ENCODE measurements at regions not wholly inside any gene's neighbourhood (a gene's known extent, or its start where the extent isn't known, plus 50 kb on each side); places are given as distances from the start of the nearest gene placed in this dataset.
"Not testable (repeated sequence)": the region's sequence is repeated elsewhere in the genome, so short reads cannot be mapped to it uniquely, and the experiment has no call there.

- DNase-seq = no peak
Observed at GRCh38 chrX:9349572-9350494, 115.0 kb upstream of the TBL1X start.

- peak; percentile 33 for DNase-seq
Observed at GRCh38 chrX:9351126-9351525, 113.7 kb upstream of the TBL1X start.

- no peak for DNase-seq
Observed at GRCh38 chrX:9352243-9352642, 112.6 kb upstream of the TBL1X start.

DNA sequence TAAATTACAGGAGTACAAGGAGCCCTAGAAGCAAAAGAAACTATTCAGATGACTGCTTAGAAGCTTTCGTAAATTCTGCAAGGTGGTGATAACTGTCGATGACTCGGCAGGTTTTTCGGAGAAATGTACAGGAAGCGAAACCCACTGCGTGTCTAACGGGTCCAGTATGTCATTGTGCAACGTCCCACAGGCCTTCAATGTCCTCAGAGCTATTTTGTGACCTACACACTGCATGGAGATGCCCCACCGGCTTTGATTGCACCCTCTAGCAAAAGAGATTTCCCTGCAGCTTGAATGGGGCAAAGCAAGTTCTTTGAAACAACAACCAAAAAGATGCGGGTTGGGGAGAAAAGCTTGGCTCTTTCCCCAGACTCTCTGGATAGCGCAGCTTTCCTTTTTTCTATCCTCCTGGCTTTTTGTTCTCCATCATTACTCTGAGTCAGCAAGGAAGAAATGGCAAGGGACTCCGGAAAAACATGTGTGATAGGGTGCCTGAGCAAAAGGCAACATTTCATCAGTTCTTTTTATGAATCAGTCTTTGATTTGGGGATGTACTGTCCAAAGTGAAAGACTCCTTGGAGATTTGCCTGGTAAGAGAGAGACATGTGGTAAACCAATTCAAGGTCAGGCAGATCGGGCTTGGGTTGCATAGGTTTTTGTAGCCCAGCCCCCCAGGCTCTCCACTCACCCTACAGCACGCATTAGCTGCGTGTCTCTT, 112.0 kb upstream of the TBL1X start:
- DNase-seq = peak; percentile 63

GRCh38 chrX:9354918-9355317, 109.9 kb upstream of the TBL1X start:
- DNase-seq = no peak

GRCh38 chrX:9355739-9356138, 109.1 kb upstream of the TBL1X start:
- DNase-seq = peak; percentile 36

GRCh38 chrX:9356846-9357245, 108.0 kb upstream of the TBL1X start:
- DNase-seq = no peak

DNA sequence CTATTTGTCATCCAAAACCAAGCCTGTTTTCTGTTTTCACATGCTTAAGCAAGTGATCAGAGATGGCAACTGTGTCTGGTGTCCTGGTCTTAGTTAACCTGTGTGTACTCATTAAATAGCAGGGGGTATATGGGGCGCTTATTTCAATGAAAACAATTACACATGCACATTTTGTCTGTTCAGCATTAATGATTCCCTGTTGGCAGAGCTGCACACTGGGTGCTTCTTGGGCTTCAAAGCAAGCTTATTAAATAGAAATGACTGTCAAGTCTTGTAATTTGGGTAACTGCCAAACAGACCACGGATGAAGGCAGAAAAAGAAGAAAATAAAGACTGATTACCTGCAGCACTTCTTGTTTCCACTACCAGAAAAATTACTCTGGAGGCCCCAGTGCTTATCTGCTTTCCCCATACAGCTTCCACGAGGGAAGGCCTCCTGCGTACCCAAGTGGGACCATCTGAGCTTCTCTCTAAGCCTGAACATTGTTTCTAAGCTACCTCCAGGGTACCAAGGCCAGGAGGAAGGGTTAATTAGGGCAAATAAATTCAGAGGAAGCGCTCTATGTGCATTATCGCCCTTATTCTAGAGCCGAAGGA, 107.2 kb upstream of the TBL1X start:
- DNase-seq = no peak

DNA sequence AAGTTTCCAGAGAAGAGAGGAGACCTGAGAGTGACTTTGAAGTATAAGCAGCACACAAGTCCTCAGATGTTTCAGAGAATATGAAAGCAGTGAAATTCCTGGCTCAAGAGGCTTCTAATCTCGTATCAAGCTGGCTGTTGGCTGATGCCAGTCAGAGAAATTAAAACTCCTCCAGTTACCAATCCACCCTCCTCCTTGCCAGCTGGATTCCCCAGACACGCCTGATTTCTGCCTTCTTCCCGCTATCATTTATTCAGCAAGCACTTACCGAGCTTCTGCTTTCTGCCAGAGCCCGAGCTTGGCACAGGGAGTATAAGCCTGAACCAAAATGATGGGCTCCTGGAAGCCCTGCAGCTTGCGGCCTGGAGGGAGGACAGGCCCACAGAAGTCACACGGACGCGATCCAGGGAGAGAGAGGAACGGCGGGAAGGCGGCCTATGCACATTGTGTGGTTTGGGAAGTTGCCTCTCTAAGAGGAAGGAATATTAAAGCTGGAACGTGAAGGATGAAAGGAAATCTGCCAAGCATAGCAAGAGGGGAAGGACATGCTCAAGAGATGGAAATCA, 102.4 kb upstream of the TBL1X start:
- DNase-seq = no peak

DNA sequence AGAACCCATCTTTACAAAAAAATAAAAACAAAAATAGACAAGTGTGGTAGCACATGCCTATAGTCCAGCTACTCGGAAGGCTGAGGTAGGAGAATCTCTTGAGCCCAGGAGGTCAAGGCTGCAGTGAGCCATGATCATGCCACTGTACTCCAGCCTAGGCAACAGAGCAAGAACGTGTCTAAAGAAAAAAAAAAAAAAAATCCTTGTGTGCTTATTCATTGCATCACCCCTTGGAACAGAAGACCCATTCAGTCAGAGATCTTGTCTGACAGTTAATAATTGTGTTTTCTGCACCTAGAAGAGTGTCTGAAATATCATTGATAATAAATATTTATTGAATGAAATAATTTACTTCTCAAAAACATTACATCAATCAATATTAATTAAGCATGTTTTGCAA, 97.4 kb upstream of the TBL1X start:
- no peak for DNase-seq

- DNase-seq = no peak
Observed at GRCh38 chrX:9368262-9368661, 96.6 kb upstream of the TBL1X start.

DNA sequence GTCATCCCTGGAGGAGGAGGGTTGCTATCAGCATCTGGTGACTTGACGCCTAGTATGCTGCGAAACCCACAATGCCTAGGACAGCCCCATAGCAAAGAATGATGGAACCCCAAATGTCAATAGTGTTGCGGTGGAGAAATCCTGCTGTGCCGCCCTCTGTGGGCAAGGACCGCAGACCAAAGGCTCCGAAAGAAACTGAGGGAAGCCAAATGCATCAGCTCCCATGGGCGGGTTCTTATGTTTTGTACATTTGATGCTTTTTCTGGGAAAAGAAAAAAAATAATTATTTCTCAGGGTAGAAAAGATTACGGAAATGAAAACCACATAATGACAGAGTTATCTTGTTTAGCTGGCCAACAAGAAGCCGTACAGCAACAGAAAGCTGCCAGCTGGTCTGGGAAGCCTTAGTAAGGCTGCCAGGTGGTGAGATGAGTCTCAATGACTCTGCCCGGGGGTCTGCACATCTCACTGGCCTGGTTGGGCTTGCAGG, 95.0 kb upstream of the TBL1X start:
- no peak for DNase-seq

- DNase-seq = no peak
Observed at GRCh38 chrX:9370893-9371292, 94.0 kb upstream of the TBL1X start.

DNA sequence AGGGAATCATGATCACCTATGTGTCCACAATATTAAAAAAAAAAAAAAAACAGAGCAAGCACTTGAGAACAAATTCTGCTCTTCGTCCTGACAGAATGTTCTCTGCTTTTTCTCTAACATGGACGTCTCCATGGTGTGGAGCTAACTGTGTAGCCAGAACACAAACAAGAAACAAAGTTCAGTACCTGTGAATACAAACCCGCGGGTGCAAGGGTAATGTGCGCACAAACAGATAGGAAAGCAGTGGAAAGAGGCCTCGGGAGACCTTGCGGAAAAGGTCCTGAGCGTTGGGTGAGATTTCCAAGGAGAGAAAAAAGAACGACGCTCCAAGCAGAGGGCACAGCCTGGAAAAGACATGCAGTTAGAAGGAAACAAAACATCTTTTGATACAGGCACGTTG, 92.0 kb upstream of the TBL1X start:
- no peak for DNase-seq

DNA sequence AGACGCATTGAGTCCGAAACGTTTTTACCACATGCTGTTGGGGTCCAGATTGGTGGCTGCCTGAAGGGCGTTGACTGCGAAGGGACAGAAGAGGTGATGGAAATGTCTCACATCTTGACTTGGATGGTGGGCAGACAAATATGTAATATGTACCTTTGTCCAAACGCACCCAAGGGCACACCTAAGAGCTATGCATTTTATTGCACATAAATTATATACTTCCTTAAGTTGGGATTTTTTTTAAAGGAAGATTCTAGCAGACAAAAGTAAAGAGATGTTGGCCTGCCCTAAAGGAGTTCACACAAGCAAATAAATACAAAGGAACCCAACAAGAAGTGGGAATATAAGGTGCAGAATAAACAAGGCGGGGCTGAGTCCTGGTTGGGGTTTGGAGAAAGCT, 91.1 kb upstream of the TBL1X start:
- DNase-seq = no peak

DNA sequence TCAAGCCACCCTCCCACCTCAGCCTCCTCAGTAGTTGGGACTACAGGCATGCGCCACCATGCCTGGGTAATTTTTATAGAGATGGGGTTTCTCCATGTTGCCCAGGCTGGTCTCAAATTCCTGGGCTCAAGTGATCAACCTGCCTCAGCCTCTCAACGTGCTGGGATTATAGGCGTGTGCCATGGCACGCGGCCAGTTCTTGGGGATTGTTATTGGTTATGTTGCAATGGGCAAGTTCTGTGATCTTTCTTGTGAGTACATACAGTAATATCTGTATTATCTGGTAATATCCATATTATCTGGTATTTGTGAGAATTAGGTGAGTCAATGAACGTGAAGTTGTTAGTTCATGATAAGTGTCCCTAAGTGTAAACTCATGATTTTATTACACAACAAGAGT, 90.3 kb upstream of the TBL1X start:
- no peak for DNase-seq

GRCh38 chrX:9376111-9376510, 88.7 kb upstream of the TBL1X start:
- DNase-seq = no peak

DNA sequence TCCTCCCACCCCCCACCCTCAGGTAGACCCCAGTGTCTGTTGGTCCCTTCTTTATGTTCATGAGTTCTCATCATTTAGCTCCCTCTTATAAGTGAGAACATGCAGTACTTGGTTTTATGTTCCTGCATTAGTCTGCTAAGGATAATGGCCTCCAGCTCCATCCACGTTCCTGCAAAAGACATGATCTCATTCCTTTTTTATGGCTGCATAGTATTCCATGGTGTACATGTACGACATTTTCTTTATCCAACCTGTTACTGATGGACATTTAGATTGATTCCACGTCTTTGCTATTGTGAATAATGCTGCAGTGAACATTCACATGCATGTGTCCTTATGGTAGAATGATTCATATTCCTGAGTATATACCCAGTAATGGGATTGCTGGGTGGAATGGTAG, 87.6 kb upstream of the TBL1X start:
- not testable (repeated sequence) for DNase-seq

- peak; percentile 6 for DNase-seq
Observed at GRCh38 chrX:9378980-9379696, 85.7 kb upstream of the TBL1X start.

DNA sequence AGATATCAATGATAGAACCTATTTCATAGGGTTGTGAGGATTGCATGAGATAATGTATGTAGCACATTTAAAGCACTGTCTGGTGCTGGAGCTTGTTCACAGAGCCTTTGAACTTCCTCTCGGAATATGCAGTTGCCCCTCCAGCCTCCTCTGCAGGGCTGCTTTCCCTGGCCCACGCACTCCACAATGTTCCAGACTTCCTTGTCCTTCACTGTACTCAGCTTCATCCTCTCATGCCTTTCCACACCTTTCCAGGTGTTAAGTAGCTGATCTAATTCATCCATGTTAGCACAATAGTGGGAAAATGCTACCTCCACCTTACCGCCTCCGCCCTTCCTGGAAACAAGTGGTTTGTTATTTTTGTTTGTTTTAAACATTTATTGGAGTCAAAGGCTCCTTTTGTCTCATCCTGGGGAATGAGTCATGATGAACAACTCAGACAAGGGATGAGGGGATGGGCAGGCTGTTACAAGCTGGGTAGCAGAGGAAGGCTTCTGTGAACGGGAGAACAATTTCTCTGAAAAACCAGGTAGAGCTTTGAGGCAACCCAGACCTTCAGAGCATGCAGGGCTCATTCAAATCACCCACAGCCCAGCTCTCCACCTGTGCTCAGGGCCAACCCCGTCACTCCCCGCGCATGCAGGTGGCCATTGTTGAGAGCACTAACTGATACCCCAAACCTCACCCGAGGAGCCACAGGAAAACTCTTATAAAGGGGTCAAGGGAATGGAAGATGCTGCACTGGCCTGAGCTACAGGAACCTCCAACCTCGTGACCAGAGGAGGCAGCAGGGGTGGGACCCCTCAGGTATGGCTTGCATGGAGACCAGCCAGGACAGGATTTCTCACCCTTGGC, 84.9 kb upstream of the TBL1X start:
- no peak for DNase-seq

DNA sequence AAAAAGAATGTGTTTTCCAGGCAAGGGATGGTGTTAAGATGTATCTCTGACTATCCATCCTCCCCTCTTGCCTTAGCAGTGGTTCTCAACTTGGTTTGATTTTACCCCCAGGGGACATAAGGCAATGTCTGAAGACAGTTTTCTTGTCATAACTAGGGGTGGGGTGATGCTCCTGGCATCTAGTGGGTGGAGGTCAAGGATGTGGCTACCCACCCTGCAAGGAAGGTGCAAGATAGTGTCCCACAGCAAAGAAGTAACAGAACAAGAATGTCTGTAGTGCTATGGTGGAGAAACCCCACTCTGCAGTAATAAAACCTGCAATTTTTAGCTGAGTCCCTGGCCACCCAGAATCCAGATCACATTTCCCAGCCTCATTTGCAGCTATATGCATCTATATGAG, 81.2 kb upstream of the TBL1X start:
- DNase-seq = peak; percentile 14

DNA sequence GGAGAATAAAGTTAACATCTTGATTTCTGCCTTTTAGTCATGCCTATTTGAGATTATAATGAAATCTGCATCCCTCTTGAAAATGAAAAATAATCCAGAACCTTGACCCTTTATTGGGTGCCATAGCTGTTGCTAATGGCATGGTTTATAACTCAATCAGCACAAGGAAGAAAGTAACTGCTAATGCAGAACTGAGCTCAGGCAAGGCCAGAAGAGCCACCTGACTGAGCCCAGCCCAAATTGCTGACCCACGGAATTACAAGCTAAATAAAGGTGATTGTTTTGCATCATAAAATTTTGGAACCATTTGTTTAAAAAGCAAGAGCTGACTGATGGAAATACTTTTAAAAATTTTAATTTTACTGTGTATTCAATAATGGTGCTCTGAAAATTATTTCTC, 76.4 kb upstream of the TBL1X start:
- no peak for DNase-seq
